GM23338 (cell line): ENCODE measurements at regions not wholly inside any gene's neighbourhood (a gene's known extent, or its start where the extent isn't known, plus 50 kb on each side); places are given as distances from the start of the nearest gene placed in this dataset.

Source experiments
- ATAC-seq: fragments of 200-7000 bp; cut with Tn5 transposase; 3 replicates; pipeline ENCODE4 v1.9.1; 2020
- DNase-seq: peaks from one replicate; pipeline ENCODE4 v3.0.0-alpha.2; 2015; ENCODE audit warnings: low spot score
- H2AFZ ChIP-seq: fragments of 200-600 bp; sonication (generic); 2 replicates; pipeline ENCODE4 v1.8.0; 2016; ENCODE audit warnings: antibody characterized with exemption, mild to moderate bottlenecking, moderate library complexity
- H3F3A ChIP-seq: fragments of 200-600 bp; sonication (generic); replicated peaks from 2 replicates; pipeline ENCODE4 v1.8.0; 2017; ENCODE audit warnings: antibody characterized with exemption, mixed run types, low read depth
- H3K27ac ChIP-seq: fragments of 200-600 bp; sonication (generic); 2 replicates; pipeline ENCODE4 v1.6.1; 2016; ENCODE audit warnings: low read depth
- H3K27me3 ChIP-seq: fragments of 200-600 bp; sonication (generic); 2 replicates; pipeline ENCODE4 v1.8.0; 2016; ENCODE audit warnings: mild to moderate bottlenecking, mixed run types, moderate library complexity; ENCODE audit not compliant: insufficient read depth
- H3K36me3 ChIP-seq: fragments of 200-600 bp; sonication (generic); 2 replicates; pipeline ENCODE4 v1.8.0; 2016; ENCODE audit warnings: mild to moderate bottlenecking; ENCODE audit not compliant: insufficient read depth
- H3K4me1 ChIP-seq: fragments of 200-600 bp; sonication (generic); 2 replicates; pipeline ENCODE4 v1.8.0; 2016; ENCODE audit warnings: mild to moderate bottlenecking, moderate library complexity; ENCODE audit not compliant: insufficient read depth
- H3K4me2 ChIP-seq: fragments of 200-600 bp; sonication (generic); 2 replicates; pipeline ENCODE4 v1.7.1; 2017; ENCODE audit warnings: mixed run types
- H3K4me3 ChIP-seq: fragments of 200-600 bp; sonication (generic); 2 replicates; pipeline ENCODE4 v1.6.1; 2016; ENCODE audit warnings: mixed run types
- H3K79me2 ChIP-seq: fragments of 200-600 bp; sonication (generic); replicated peaks from 2 replicates; pipeline ENCODE4 v1.8.0; 2017; ENCODE audit warnings: mild to moderate bottlenecking; ENCODE audit not compliant: insufficient read depth
- H3K9me2 ChIP-seq: fragments of 200-600 bp; sonication (generic); 2 replicates; pipeline ENCODE4 v1.8.0; 2017; ENCODE audit not compliant: insufficient read depth
- H4K20me1 ChIP-seq: fragments of 200-600 bp; sonication (generic); replicated peaks from 2 replicates; pipeline ENCODE4 v1.8.0; 2017; ENCODE audit warnings: mild to moderate bottlenecking; ENCODE audit not compliant: insufficient read depth
- H3K27ac Mint-ChIP-seq: 2 replicates; pipeline ENCODE4 v1.8.0; 2020; ENCODE audit warnings: inconsistent platforms, mild to moderate bottlenecking, moderate library complexity, mixed read lengths
- H3K27me3 Mint-ChIP-seq: 3 replicates; pipeline ENCODE4 v1.8.0; 2022; ENCODE audit warnings: low read depth, mild to moderate bottlenecking, moderate library complexity, mixed read lengths, inconsistent platforms; ENCODE audit not compliant: insufficient read depth, poor library complexity
- H3K36me3 Mint-ChIP-seq: 3 replicates; pipeline ENCODE4 v1.8.0; 2021; ENCODE audit warnings: low read depth, mild to moderate bottlenecking, inconsistent platforms, moderate library complexity, mixed read lengths
- H3K4me1 Mint-ChIP-seq: 3 replicates; pipeline ENCODE4 v1.8.0; 2020; ENCODE audit warnings: mild to moderate bottlenecking, inconsistent platforms, mixed read lengths
- H3K4me3 Mint-ChIP-seq: 3 replicates; pipeline ENCODE4 v1.8.0; 2021; ENCODE audit warnings: moderate library complexity, mild to moderate bottlenecking, inconsistent platforms, mixed read lengths
- H3K9me3 Mint-ChIP-seq: 3 replicates; pipeline ENCODE4 v1.8.0; 2020; ENCODE audit warnings: moderate library complexity, mild to moderate bottlenecking, inconsistent platforms, mixed read lengths
- CREB1 ChIP-seq: fragments of 250-450 bp; sonication (Bioruptor Pico); IDR thresholded peaks from 2 replicates; pipeline ENCODE4 v1.5.0; 2020; ENCODE audit warnings: low read depth, mild to moderate bottlenecking, moderate library complexity
- EZH2 ChIP-seq: fragments of 200-600 bp; sonication (generic); IDR thresholded peaks from one replicate; pipeline ENCODE4 v1.8.0; 2017; ENCODE audit warnings: antibody characterized with exemption, mild to moderate bottlenecking, low read depth; ENCODE audit not compliant: unreplicated experiment
- EZH2phosphoT487 ChIP-seq: fragments of 200-600 bp; sonication (generic); IDR thresholded peaks from one replicate; pipeline ENCODE4 v1.8.1; 2018; ENCODE audit warnings: antibody characterized with exemption; ENCODE audit not compliant: unreplicated experiment
- POLR2AphosphoS5 ChIP-seq: IDR thresholded peaks from 2 replicates; pipeline ENCODE4 v1.6.1; 2016; ENCODE audit warnings: antibody characterized with exemption, low read depth
- ZNF331 ChIP-seq: fragments of 250-450 bp; sonication (Bioruptor Pico); IDR thresholded peaks from 2 replicates; pipeline ENCODE4 v1.5.0; 2020; ENCODE audit warnings: low read depth, mild to moderate bottlenecking, moderate library complexity
- TF ChIP-seq, protein P1 (sequence below): fragments of 250-450 bp; sonication (Bioruptor Pico); IDR thresholded peaks from 2 replicates; pipeline ENCODE4 v1.5.0; 2020; ENCODE audit warnings: mild to moderate bottlenecking, moderate library complexity
- TF ChIP-seq, protein P2 (sequence below), 2 experiments: fragments of 200-600 bp in 1 of 2; sonication (generic) in 1 of 2; conservative IDR thresholded peaks; 2 replicates each; pipeline versions ENCODE4 v1.5.1 to v1.6.1; 2016 to 2017; ENCODE audit warnings: antibody characterized with exemption in 2 of 2, low read depth in 2 of 2, mild to moderate bottlenecking in 2 of 2, moderate library complexity in 1 of 2

DNA sequence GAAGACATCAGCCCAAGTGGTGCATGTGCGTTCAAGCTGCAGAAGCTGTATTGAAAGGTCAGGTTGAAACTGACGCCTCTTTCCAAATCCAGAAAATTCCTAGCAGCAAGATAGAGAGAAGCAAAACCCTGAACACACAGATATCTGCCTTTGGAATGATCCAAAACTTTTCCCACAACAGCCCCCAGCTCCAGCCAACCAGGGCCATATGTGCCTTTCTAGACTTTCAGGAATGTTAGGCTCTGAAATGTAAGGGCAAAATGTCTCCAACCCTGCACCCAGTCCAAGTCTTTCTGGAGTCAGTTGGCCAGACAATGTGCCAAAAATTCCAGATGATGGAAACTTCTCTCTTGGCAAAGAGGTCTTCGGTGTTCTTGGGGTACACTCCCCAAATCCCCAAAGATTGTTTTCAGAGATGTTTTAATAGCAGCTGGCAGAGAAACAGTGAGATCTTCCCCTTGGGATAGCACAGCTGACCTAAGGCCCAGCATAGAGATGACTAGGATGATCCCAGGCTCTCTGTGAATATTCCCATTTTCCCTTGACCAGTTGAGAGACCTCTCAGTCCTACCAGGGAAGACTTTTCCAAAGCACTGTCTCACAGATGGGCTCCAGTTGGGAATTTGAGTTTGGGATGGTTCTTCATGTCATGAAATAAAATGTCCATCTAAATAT, 440.4 kb upstream of the CD180 start:
- peaks cover 24% of the 10 kb centered on the region for H3K9me3 Mint-ChIP-seq

More for the DNA sequence above, 440.4 kb upstream of the CD180 start:
- Histone ChIP-seq H3K4me3 (no peak overlapping the region), H3K27me3 (no peaks in the 10 kb centered on the region), H3K27ac (no peak overlapping the region), H3K36me3 (no peaks in the 10 kb centered on the region), H3F3A (no peaks in the 10 kb centered on the region), H3K4me2 (no peak overlapping the region), H2AFZ (no peak overlapping the region), H3K9me2 (peaks cover 11% of the 10 kb centered on the region; the same call in 1 of the 2 replicates), H4K20me1 (no peaks in the 10 kb centered on the region), H3K79me2 (no peaks in the 10 kb centered on the region), H3K4me1 (peaks cover 7% of the 10 kb centered on the region)
- no peak for ATAC-seq
- Mint-ChIP-seq H3K27ac (no peak overlapping the region), H3K36me3 (peaks cover 7% of the 10 kb centered on the region; the same call in 1 of the 3 replicates), H3K27me3 (no peaks in the 10 kb centered on the region), H3K4me1 (peaks cover 3% of the 10 kb centered on the region; the same call in 2 of the 3 replicates), H3K4me3 (no peak overlapping the region)
- no peak for DNase-seq
- TF ChIP-seq EZH2phosphoT487, result no peak
- TF ChIP-seq CREB1 (CRISPR knock-in tag), result no peak
- no peak for TF ChIP-seq POLR2AphosphoS5
- TF ChIP-seq, protein P1, sequence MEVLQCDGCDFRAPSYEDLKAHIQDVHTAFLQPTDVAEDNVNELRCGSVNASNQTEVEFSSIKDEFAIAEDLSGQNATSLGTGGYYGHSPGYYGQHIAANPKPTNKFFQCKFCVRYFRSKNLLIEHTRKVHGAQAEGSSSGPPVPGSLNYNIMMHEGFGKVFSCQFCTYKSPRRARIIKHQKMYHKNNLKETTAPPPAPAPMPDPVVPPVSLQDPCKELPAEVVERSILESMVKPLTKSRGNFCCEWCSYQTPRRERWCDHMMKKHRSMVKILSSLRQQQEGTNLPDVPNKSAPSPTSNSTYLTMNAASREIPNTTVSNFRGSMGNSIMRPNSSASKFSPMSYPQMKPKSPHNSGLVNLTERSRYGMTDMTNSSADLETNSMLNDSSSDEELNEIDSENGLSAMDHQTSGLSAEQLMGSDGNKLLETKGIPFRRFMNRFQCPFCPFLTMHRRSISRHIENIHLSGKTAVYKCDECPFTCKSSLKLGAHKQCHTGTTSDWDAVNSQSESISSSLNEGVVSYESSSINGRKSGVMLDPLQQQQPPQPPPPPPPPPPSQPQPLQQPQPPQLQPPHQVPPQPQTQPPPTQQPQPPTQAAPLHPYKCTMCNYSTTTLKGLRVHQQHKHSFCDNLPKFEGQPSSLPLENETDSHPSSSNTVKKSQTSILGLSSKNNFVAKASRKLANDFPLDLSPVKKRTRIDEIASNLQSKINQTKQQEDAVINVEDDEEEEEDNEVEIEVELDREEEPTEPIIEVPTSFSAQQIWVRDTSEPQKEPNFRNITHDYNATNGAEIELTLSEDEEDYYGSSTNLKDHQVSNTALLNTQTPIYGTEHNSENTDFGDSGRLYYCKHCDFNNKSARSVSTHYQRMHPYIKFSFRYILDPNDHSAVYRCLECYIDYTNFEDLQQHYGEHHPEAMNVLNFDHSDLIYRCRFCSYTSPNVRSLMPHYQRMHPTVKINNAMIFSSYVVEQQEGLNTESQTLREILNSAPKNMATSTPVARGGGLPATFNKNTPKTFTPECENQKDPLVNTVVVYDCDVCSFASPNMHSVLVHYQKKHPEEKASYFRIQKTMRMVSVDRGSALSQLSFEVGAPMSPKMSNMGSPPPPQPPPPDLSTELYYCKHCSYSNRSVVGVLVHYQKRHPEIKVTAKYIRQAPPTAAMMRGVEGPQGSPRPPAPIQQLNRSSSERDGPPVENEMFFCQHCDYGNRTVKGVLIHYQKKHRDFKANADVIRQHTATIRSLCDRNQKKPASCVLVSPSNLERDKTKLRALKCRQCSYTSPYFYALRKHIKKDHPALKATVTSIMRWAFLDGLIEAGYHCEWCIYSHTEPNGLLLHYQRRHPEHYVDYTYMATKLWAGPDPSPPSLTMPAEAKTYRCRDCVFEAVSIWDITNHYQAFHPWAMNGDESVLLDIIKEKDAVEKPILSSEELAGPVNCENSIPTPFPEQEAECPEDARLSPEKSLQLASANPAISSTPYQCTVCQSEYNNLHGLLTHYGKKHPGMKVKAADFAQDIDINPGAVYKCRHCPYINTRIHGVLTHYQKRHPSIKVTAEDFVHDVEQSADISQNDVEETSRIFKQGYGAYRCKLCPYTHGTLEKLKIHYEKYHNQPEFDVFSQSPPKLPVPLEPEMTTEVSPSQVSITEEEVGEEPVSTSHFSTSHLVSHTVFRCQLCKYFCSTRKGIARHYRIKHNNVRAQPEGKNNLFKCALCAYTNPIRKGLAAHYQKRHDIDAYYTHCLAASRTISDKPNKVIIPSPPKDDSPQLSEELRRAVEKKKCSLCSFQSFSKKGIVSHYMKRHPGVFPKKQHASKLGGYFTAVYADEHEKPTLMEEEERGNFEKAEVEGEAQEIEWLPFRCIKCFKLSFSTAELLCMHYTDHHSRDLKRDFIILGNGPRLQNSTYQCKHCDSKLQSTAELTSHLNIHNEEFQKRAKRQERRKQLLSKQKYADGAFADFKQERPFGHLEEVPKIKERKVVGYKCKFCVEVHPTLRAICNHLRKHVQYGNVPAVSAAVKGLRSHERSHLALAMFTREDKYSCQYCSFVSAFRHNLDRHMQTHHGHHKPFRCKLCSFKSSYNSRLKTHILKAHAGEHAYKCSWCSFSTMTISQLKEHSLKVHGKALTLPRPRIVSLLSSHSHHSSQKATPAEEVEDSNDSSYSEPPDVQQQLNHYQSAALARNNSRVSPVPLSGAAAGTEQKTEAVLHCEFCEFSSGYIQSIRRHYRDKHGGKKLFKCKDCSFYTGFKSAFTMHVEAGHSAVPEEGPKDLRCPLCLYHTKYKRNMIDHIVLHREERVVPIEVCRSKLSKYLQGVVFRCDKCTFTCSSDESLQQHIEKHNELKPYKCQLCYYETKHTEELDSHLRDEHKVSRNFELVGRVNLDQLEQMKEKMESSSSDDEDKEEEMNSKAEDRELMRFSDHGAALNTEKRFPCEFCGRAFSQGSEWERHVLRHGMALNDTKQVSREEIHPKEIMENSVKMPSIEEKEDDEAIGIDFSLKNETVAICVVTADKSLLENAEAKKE (CRISPR knock-in tag), result no peak
- TF ChIP-seq, protein P2, sequence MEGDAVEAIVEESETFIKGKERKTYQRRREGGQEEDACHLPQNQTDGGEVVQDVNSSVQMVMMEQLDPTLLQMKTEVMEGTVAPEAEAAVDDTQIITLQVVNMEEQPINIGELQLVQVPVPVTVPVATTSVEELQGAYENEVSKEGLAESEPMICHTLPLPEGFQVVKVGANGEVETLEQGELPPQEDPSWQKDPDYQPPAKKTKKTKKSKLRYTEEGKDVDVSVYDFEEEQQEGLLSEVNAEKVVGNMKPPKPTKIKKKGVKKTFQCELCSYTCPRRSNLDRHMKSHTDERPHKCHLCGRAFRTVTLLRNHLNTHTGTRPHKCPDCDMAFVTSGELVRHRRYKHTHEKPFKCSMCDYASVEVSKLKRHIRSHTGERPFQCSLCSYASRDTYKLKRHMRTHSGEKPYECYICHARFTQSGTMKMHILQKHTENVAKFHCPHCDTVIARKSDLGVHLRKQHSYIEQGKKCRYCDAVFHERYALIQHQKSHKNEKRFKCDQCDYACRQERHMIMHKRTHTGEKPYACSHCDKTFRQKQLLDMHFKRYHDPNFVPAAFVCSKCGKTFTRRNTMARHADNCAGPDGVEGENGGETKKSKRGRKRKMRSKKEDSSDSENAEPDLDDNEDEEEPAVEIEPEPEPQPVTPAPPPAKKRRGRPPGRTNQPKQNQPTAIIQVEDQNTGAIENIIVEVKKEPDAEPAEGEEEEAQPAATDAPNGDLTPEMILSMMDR (conservative IDR thresholded peaks at IDR 0.05; ENCODE audit: low read depth in 2 of 2), result no peak
- TF ChIP-seq ZNF331 (CRISPR knock-in tag), result no peak
- no peak for TF ChIP-seq EZH2
